H9 (cell line): ENCODE measurements at regions not wholly inside any gene's neighbourhood (a gene's known extent, or its start where the extent isn't known, plus 50 kb on each side); places are given as distances from the start of the nearest gene placed in this dataset.

ENCODE experiments used
- DNase-seq: peaks from one replicate; pipeline ENCODE4 v3.0.0-alpha.2; 2017
- H2AFZ ChIP-seq: one replicate; pipeline ENCODE4 v1.6.1; 2013; ENCODE audit warnings: mild to moderate bottlenecking, low read length, control low read depth, moderate library complexity
- H2AK5ac ChIP-seq: 2 replicates; pipeline ENCODE4 v1.6.1; 2013; ENCODE audit warnings: low read length, control low read depth, mixed read lengths; ENCODE audit not compliant: insufficient read length
- H2BK120ac ChIP-seq: one replicate; pipeline ENCODE4 v1.6.1; 2013; ENCODE audit warnings: low read depth, mild to moderate bottlenecking, low read length, control low read depth, inconsistent platforms; ENCODE audit not compliant: poor library complexity, severe bottlenecking
- H2BK12ac ChIP-seq: 2 replicates; pipeline ENCODE4 v1.6.1; 2013; ENCODE audit warnings: low read length, control low read depth, mixed read lengths, low read depth; ENCODE audit not compliant: insufficient read length
- H2BK15ac ChIP-seq: 2 replicates; pipeline ENCODE4 v1.6.1; 2013; ENCODE audit warnings: low read depth, low read length, control low read depth
- H2BK20ac ChIP-seq: one replicate; pipeline ENCODE4 v1.6.1; 2013; ENCODE audit warnings: low read depth, mild to moderate bottlenecking, low read length, control low read depth, inconsistent platforms; ENCODE audit not compliant: poor library complexity, severe bottlenecking
- H2BK5ac ChIP-seq: 2 replicates; pipeline ENCODE4 v1.6.1; 2013; ENCODE audit warnings: low read length, control low read depth, mixed read lengths; ENCODE audit not compliant: insufficient read length
- H3K14ac ChIP-seq: 2 replicates; pipeline ENCODE4 v1.6.1; 2013; ENCODE audit warnings: low read length, control low read depth; ENCODE audit not compliant: insufficient read depth
- H3K18ac ChIP-seq: 2 replicates; pipeline ENCODE4 v1.6.1; 2013; ENCODE audit warnings: low read depth, mild to moderate bottlenecking, mixed read lengths, low read length, control low read depth; ENCODE audit not compliant: insufficient read length
- H3K23ac ChIP-seq: 2 replicates; pipeline ENCODE4 v1.6.1; 2013; ENCODE audit warnings: low read length, control low read depth, mixed read lengths, low read depth; ENCODE audit not compliant: insufficient read length
- H3K23me2 ChIP-seq: 2 replicates; pipeline ENCODE4 v1.6.1; 2013; ENCODE audit warnings: low read depth, mild to moderate bottlenecking, mixed read lengths, low read length, control low read depth; ENCODE audit not compliant: insufficient read length, poor library complexity, severe bottlenecking
- H3K27ac ChIP-seq: 2 replicates; pipeline ENCODE4 v1.5.1; 2013; ENCODE audit warnings: low read length, control low read depth, mixed read lengths, low read depth; ENCODE audit not compliant: insufficient read length
- H3K27me3 ChIP-seq: 2 replicates; pipeline ENCODE4 v1.6.1; 2013; ENCODE audit warnings: low read length, control low read depth, inconsistent platforms; ENCODE audit not compliant: insufficient read depth
- H3K4ac ChIP-seq: 2 replicates; pipeline ENCODE4 v1.6.1; 2013; ENCODE audit warnings: low read depth, mild to moderate bottlenecking, control low read depth, inconsistent platforms, low read length, moderate library complexity
- H3K4me1 ChIP-seq: 2 replicates; pipeline ENCODE4 v1.6.1; 2013; ENCODE audit warnings: low read length, control low read depth, inconsistent platforms; ENCODE audit not compliant: insufficient read depth
- H3K4me2 ChIP-seq: 2 replicates; pipeline ENCODE4 v1.6.1; 2013; ENCODE audit warnings: low read length, control low read depth, mixed read lengths; ENCODE audit not compliant: insufficient read length, insufficient read depth
- H3K56ac ChIP-seq: 2 replicates; pipeline ENCODE4 v1.6.1; 2013; ENCODE audit warnings: low read depth, mild to moderate bottlenecking, mixed read lengths, low read length, control low read depth; ENCODE audit not compliant: insufficient read length
- H3K79me1 ChIP-seq: 2 replicates; pipeline ENCODE4 v1.6.1; 2013; ENCODE audit warnings: low read depth, mild to moderate bottlenecking, moderate library complexity, low read length, control low read depth, inconsistent platforms; ENCODE audit not compliant: insufficient read depth, poor library complexity, severe bottlenecking
- H3K79me2 ChIP-seq: 2 replicates; pipeline ENCODE4 v1.6.1; 2013; ENCODE audit warnings: low read length, control low read depth, inconsistent platforms; ENCODE audit not compliant: insufficient read depth
- H3K9ac ChIP-seq: 2 replicates; pipeline ENCODE4 v1.6.1; 2013; ENCODE audit warnings: low read length, control low read depth, mixed read lengths; ENCODE audit not compliant: insufficient read length; ENCODE audit errors: extremely low read depth
- H3K9me3 ChIP-seq: one replicate; pipeline ENCODE4 v1.6.1; 2013; ENCODE audit warnings: low read depth, low read length, inconsistent platforms; ENCODE audit not compliant: control insufficient read depth
- H3T11ph ChIP-seq: one replicate; pipeline ENCODE4 v1.6.1; 2013; ENCODE audit warnings: mild to moderate bottlenecking, low read length, control low read depth, inconsistent platforms
- H4K20me1 ChIP-seq: one replicate; pipeline ENCODE4 v1.6.1; 2013; ENCODE audit not compliant: control insufficient read depth, insufficient read length, insufficient read depth
- H4K5ac ChIP-seq: 2 replicates; pipeline ENCODE4 v1.6.1; 2013; ENCODE audit warnings: low read depth, mild to moderate bottlenecking, mixed read lengths, low read length, control low read depth; ENCODE audit not compliant: insufficient read length
- H4K8ac ChIP-seq: replicated peaks from 2 replicates; pipeline ENCODE4 v1.6.1; 2013; ENCODE audit warnings: low read length, control low read depth, mixed read lengths, low read depth; ENCODE audit not compliant: insufficient read length
- H4K91ac ChIP-seq: 2 replicates; pipeline ENCODE4 v1.6.1; 2013; ENCODE audit warnings: low read depth, mild to moderate bottlenecking, moderate library complexity, mixed read lengths, low read length, control low read depth; ENCODE audit not compliant: insufficient read length
- H3K27ac Mint-ChIP-seq, 3 experiments: 2 replicates in 2 of 3; 3 replicates in 1 of 3; pipeline ENCODE4 v1.8.0; 2020 to 2021; ENCODE audit warnings: mixed read lengths in 3 of 3, mild to moderate bottlenecking in 1 of 3, moderate library complexity in 1 of 3
- H3K27me3 Mint-ChIP-seq: 2 replicates; pipeline ENCODE4 v1.8.0; 2021; ENCODE audit warnings: low read depth, mild to moderate bottlenecking, moderate library complexity, mixed read lengths
- H3K36me3 Mint-ChIP-seq, 3 experiments: 2 replicates in 2 of 3; 3 replicates in 1 of 3; pipeline ENCODE4 v1.8.0; 2020 to 2021; ENCODE audit warnings: low read depth in 3 of 3, mixed read lengths in 3 of 3; ENCODE audit not compliant: insufficient read depth in 1 of 3
- H3K4me1 Mint-ChIP-seq, 2 experiments: 2 replicates each; pipeline ENCODE4 v1.8.0; 2020; ENCODE audit warnings: mixed read lengths in 2 of 2
- H3K4me3 Mint-ChIP-seq, 2 experiments: 2 replicates in 1 of 2; 3 replicates in 1 of 2; pipeline ENCODE4 v1.8.0; 2020 to 2021; ENCODE audit warnings: mild to moderate bottlenecking in 2 of 2, mixed read lengths in 2 of 2, moderate library complexity in 1 of 2
- H3K9me3 Mint-ChIP-seq, 2 experiments: 2 replicates in 1 of 2; 3 replicates in 1 of 2; pipeline ENCODE4 v1.8.0; 2020; ENCODE audit warnings: mild to moderate bottlenecking in 2 of 2, mixed read lengths in 2 of 2, moderate library complexity in 1 of 2
- WGBS: extraction: QIAGEN DNeasy Blood & Tissue Kit; methylation state at CpG from one replicate; pipeline ENCODE4 v1.1.7; 2013; ENCODE audit warnings: missing lambda C conversion rate, low lambda C conversion rate, mixed read lengths; ENCODE audit not compliant: insufficient read length; ENCODE audit errors: extremely low coverage; 5-methylcytosine and 5-hydroxymethylcytosine counted together
- TF ChIP-seq, protein P1 (sequence below): fragments of 200-600 bp; sonication (generic); conservative IDR thresholded peaks from 3 replicates; pipeline ENCODE4 v1.8.0; 2021; ENCODE audit warnings: antibody characterized with exemption, mild to moderate bottlenecking

GRCh38 chr11:90294091-90294490 is 71.2 kb upstream of the CHORDC1 start:
- DNase-seq, result no peak
- Histone ChIP-seq H2AFZ (no peak overlapping the region), H3K27me3 (no peaks in the 10 kb centered on the region), H3K4ac (no peak overlapping the region), H2BK20ac (no peak overlapping the region), H3K23ac (no peak overlapping the region), H3K9me3 (no peaks in the 10 kb centered on the region), H4K8ac (no peak overlapping the region), H3K23me2 (no peaks in the 10 kb centered on the region), H2BK5ac (no peak overlapping the region), H3K14ac (no peak overlapping the region), H3T11ph (no peak overlapping the region), H3K56ac (no peak overlapping the region), H3K18ac (no peak overlapping the region), H2BK15ac (no peak overlapping the region), H3K27ac (no peak overlapping the region), H4K5ac (no peak overlapping the region), H3K79me2 (no peaks in the 10 kb centered on the region), H3K9ac (no peak overlapping the region), H2BK120ac (no peak overlapping the region), H3K4me1 (no peaks in the 10 kb centered on the region), H3K79me1 (no peaks in the 10 kb centered on the region), H4K91ac (no peak overlapping the region), H3K4me2 (no peak overlapping the region), H4K20me1 (no peaks in the 10 kb centered on the region), H2AK5ac (no peak overlapping the region), H2BK12ac (no peak overlapping the region)
- TF ChIP-seq, protein P1, sequence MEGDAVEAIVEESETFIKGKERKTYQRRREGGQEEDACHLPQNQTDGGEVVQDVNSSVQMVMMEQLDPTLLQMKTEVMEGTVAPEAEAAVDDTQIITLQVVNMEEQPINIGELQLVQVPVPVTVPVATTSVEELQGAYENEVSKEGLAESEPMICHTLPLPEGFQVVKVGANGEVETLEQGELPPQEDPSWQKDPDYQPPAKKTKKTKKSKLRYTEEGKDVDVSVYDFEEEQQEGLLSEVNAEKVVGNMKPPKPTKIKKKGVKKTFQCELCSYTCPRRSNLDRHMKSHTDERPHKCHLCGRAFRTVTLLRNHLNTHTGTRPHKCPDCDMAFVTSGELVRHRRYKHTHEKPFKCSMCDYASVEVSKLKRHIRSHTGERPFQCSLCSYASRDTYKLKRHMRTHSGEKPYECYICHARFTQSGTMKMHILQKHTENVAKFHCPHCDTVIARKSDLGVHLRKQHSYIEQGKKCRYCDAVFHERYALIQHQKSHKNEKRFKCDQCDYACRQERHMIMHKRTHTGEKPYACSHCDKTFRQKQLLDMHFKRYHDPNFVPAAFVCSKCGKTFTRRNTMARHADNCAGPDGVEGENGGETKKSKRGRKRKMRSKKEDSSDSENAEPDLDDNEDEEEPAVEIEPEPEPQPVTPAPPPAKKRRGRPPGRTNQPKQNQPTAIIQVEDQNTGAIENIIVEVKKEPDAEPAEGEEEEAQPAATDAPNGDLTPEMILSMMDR, result no peak
- no peak overlapping the region for H3K4me3 Mint-ChIP-seq
- WGBS, result no CpG with 5 or more reads among the region's 2 CpGs
- H3K9me3 Mint-ChIP-seq, result no peaks in the 10 kb centered on the region
- H3K27ac Mint-ChIP-seq, result no peak overlapping the region
- no peaks in the 10 kb centered on the region for H3K36me3 Mint-ChIP-seq
- H3K27me3 Mint-ChIP-seq, result no peaks in the 10 kb centered on the region
- H3K4me1 Mint-ChIP-seq, result no peaks in the 10 kb centered on the region
